ENCODE measurements at regions not wholly inside any gene's neighbourhood (a gene's known extent, or its start where the extent isn't known, plus 50 kb on each side); places are given as distances from the start of the nearest gene placed in this dataset.

DNA sequence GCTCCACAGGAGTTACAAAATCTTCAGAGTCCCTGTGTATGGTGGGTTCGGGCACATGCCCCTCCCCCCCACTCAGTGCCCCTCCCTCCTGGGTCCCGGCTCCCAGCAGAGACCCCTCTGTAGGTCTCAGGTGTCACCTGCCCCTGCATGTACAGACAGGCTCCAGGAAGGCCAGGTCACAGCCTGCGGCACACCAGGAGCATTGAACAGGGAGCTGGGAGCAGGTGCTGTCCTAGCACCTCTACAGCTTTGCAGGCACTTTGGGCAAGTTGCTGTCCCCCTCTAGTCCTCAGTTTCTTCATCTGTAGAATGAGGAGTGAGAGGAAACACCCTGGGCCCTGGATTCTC is 80.1 kb upstream of the RTL6 start:
- TF ChIP-seq, protein P1, sequence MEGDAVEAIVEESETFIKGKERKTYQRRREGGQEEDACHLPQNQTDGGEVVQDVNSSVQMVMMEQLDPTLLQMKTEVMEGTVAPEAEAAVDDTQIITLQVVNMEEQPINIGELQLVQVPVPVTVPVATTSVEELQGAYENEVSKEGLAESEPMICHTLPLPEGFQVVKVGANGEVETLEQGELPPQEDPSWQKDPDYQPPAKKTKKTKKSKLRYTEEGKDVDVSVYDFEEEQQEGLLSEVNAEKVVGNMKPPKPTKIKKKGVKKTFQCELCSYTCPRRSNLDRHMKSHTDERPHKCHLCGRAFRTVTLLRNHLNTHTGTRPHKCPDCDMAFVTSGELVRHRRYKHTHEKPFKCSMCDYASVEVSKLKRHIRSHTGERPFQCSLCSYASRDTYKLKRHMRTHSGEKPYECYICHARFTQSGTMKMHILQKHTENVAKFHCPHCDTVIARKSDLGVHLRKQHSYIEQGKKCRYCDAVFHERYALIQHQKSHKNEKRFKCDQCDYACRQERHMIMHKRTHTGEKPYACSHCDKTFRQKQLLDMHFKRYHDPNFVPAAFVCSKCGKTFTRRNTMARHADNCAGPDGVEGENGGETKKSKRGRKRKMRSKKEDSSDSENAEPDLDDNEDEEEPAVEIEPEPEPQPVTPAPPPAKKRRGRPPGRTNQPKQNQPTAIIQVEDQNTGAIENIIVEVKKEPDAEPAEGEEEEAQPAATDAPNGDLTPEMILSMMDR (IDR thresholded peaks at IDR 0.05): no peak
- TF ChIP-seq POLR2A (IDR thresholded peaks at IDR 0.05): no peak

Measured in tibial nerve (tissue), 3 donors.